GM13977 (cell line): ENCODE measurements at regions not wholly inside any gene's neighbourhood (a gene's known extent, or its start where the extent isn't known, plus 50 kb on each side); places are given as distances from the start of the nearest gene placed in this dataset.

ENCODE experiments used
- DNase-seq: peaks from one replicate; pipeline ENCODE4 v3.0.0; 2012; ENCODE audit warnings: low spot score
- CTCF ChIP-seq: IDR thresholded peaks from 2 replicates; pipeline ENCODE4 v1.5.1; 2012; ENCODE audit warnings: mild to moderate bottlenecking, control low read depth; ENCODE audit not compliant: insufficient read depth; ENCODE audit errors: extremely low read depth, missing control alignments
- in situ Hi-C: fragments of 300-500 bp; cut with MboI; formaldehyde crosslinking; loops from one replicate; pipeline ENCODE4 v1.12.0; 2022; ENCODE audit warnings: low sequenced_read_pairs, low pct_unique_long_range_greater_than_20kb, mixed read lengths, inconsistent platforms; ENCODE audit not compliant: unreplicated experiment

GRCh38 chr11:114972105-114972504 lies 293.8 kb downstream of the NXPE2 start:
- no peak for DNase-seq
- no peak for TF ChIP-seq CTCF
- in situ Hi-C loops, result no loop called here

DNA sequence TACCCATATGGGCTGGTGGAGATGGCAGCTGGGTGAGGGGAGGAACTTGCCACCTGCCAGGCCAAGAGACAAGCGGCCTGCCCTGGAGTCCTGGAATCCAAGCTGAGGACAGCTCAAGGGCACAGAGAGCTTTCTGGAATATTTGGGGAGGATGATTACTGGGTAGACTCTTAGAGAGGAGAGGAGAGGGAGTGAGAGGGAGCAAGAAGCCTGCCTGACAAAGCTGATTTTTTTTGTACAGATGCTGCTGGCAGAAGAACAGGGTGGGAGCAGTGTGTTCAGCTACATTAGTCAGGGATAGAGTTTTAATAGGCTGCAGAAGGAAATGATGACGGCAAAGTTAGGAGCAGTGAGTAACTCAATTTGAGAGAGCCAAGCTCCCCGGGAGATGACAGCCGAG lies 299.3 kb downstream of the NXPE2 start:
- no peak for DNase-seq
- no peak for TF ChIP-seq CTCF
- in situ Hi-C loops, result no loop called here

GRCh38 chr11:114982141-114982540 lies 303.8 kb downstream of the NXPE2 start:
- TF ChIP-seq CTCF, result no peak
- DNase-seq, result no peak
- in situ Hi-C loops, result no loop called here

GRCh38 chr11:114984611-114985163 lies 306.4 kb downstream of the NXPE2 start:
- DNase-seq, result no peak
- in situ Hi-C loops, result no loop called here
- no peak for TF ChIP-seq CTCF

- in situ Hi-C loops, result no loop called here
- no peak for DNase-seq
- no peak for TF ChIP-seq CTCF
Observed at GRCh38 chr11:114986365-114986764, 308.0 kb downstream of the NXPE2 start.

DNA sequence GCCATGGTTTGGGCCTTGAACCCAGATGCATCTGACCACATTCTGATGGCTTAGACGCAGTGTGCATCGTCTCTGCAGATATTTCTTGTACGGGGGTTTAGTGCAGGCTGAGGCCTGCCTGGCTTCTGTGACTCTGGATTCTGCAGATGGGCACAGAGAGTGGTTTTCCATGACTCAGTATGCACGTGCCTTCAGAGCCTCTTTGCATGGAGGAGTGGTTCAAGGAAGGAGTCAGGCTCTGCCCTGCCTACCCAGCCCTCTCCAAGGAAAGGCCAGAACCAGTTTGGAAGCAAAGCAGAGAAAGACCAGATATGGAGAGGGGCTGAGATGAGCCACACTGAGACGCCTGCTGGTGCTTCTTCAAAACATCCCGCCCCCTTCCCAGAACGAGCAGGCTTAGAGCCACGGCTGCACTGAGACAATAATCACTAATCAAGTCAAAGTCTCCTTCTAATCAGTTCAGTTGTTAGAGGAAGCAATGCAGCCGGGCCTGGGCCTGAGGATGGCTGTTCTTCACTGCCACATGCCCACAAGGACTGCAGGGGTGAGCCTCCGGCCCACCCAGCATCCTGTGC lies 308.9 kb downstream of the NXPE2 start:
- DNase-seq, result no peak
- no peak for TF ChIP-seq CTCF
- in situ Hi-C loops, result no loop called here
